ENCODE measurements at regions not wholly inside any gene's neighbourhood (a gene's known extent, or its start where the extent isn't known, plus 50 kb on each side); places are given as distances from the start of the nearest gene placed in this dataset.

DNA sequence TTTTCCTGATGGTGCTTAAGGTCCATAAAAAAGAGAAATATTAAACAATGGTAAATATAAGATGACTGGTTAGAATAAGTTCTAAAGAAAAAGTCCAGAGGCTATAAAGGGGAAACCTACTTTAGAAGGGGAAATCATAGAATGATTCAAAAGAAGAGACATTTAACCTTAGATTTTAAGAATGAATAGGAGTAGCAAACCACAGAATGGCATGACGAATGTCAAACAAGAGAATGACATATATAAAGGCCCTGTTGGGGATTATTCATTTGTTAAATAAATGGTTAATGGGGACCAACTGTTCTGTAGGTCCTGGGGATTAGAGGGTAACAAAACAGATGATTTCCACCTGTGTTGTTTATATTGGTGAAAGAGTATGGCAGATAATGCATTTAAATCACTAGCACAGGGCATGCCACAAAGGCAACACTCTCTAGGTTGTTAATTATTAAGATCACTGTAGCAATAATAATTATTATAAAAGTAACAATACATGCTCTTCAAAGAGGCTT is 495.2 kb upstream of the GRIA1 start:
- no peak for DNase-seq (ENCODE audit: low read depth in 3 of 3)

DNA sequence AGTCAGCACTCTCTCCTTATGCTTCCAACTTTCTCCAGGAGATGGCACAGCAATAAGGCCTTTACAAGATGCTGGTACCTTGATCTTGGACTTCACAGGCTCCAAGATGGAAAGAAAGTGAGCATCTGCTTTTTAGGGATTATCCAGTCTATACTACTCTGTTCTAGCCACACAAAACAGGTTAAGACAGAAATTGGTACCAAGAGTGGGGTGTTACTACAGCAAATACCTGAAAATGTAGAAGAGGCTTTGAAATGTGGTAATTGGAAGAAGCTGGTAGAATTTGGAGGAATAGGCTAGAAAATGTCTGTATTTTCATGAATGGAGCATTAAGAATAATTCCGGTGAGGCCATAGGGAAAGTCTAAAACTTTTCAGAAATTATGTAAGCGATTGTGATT is 484.8 kb upstream of the GRIA1 start:
- no peak for DNase-seq (ENCODE audit: low read depth in 3 of 3)

DNA sequence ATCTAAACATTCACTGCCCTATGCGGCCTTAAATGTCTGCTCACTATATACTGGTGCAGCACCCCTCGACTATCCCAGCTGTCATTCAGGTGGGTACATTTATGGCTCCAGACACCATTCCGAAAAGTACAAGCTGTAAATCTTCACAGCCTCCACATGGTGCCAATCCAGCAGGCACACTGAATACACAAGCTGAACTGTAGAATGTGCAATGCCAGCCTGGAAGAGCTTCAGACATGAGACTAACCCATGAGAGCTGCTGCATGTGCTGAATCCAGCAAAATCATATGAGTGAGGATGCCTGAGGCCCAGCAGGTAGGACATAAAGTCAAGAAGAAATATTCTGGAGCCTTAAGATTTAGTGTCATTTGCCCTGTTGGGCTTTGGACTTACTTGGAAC is 483.8 kb upstream of the GRIA1 start:
- no peak for DNase-seq (ENCODE audit: low read depth in 3 of 3)

DNA sequence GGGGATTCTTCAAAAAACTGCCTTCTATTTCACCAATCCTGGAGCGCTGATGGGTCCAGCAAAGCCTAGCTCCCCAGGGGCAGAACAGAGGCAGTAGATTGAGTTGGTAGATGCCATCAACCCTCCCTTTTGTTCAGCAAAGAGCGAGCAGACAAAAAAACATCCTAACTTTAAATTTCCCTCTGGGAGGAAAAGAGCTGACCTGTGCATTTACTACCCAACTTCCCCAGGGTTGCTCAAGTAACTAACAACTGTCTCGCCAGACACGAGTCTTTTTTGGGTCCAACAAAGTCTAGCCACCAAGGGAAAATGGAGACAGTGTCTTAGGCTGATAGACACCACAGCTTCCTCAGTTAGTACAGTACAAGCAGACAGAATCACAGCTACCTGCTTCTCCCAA is 476.3 kb upstream of the GRIA1 start:
- no peak for DNase-seq (ENCODE audit: low read depth in 3 of 3)

DNA sequence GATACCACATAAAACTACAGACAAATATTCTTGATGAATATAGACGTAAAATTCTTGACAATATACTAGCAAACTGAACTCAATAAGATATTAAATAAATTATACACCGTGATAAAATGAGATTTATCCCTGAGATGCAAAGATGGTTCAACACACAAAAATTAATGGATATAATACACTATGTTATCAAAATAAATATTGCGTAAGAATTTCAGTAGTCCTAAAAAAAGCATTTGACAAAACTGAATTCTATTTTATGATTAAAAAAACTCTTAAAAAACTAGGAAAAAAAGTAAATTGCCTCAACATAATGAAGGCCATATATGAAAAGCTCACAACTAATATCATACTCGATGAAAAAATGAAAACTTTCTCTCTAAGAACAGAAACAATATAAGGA is 472.3 kb upstream of the GRIA1 start:
- DNase-seq (ENCODE audit: low read depth in 3 of 3) = no peak

DNA sequence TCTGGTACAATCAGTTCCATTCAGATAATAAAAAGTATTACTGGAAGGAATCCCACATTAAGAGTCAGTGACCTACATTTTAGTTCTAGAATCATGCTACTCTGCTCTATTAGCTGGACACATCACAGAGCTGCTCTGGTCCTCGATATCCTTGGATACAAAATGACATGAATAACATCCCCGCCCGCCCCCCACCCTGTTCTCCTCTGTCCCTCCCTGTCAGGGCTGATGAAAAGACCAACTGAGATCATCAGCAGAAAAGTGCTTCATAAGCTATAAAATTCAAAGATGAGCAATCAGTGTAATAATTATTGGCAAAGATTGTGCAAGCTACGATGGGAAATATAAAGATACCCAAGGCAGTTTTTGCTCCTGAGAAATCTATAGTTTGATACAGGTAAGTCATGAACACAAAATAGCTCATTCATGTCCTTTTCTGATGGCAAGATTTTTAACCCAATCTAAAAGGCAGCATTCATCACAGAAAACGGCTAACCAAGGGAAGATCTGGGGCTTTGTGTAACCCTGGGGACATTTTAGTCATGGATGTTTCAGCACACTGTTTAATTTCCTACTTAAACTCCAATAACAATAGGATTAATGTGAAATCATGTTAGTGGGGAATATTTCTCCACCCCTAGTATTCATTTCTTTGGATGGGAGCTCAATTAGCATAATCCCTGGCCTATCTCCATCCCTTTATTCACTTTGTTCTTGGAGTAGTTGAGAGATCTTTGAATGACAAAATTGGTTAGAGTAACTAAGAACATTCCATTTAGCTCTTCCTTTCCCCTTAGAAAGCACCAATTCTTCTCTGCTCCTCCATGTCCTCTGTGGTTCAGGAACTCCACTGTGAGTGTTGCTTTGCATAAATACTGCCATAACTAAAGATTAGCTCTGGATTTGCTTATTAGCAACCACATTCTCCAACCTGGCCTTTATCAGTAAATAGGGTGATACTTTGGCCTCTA is 459.4 kb upstream of the GRIA1 start:
- no peak for DNase-seq (ENCODE audit: low read depth in 3 of 3)

DNA sequence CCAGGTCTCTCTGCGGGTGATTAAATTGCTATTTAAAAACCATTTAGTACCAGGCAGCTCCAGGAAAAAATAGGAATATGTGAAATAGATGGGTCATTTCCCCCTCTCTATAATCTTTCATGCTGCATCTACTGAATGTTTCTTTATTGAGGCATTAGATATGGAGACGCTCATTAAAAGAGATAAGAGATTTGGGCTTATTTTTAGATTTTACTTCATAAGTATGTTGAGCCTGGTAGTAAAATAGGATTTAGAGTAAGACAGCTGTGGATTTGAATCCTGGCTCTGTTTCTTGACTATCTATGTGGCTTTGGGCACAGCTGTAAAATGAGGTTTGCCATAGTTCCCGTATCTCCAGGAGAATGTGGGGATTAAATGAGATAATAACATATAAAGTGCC is 451.0 kb upstream of the GRIA1 start:
- no peak for DNase-seq (ENCODE audit: low read depth in 3 of 3)

DNA sequence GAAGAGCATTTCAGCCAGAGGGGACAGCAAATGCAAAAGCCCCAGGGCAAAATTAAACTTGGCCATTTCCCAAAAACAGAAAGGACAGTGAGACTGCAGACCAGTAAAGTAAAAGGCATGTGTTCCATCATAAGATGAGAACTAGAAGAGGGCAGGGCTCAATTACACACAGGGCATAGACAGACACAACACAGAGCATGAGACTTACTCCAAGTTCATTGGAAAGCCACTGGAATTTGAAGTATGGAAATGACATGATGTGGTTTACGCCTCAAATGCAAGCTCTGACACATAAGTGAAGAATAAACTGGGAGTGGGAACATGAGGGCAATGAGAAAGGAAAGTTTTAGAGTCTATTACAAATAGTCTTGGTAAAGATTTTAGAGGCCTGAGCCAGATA is 446.6 kb upstream of the GRIA1 start:
- no peak for DNase-seq (ENCODE audit: low read depth in 3 of 3)

DNA sequence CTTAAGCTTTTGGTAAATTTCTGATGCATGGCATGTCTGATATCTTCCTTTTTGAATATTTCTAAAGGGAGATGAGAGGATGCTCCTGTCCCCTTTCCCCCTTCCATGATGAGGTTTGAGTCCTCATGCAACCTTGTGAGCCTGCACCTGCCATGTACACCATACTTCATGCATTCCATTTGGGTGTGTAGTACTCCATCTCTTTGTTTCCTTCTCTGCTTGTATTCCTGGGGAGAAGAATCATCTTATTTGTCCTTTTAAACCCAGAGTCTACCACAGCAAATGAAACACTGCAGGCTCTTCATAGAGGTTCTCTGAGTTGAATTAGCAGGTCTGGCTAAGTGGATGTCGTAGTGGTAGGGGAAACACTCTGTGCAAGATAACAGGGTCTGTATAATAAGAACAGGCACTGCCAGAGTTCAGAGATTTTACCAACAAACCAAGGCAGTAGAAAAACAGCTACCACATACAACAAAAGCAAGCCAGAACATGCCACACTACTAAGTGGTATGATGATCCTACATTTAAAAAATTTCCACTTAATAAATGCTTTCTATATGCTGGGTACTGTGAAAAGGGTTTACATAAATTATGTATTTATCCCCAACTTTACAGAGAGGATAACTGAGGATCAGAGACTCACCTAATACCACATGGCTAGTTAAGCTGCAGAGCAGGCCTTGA is 439.8 kb upstream of the GRIA1 start:
- DNase-seq (ENCODE audit: low read depth in 3 of 3) = no peak

DNA sequence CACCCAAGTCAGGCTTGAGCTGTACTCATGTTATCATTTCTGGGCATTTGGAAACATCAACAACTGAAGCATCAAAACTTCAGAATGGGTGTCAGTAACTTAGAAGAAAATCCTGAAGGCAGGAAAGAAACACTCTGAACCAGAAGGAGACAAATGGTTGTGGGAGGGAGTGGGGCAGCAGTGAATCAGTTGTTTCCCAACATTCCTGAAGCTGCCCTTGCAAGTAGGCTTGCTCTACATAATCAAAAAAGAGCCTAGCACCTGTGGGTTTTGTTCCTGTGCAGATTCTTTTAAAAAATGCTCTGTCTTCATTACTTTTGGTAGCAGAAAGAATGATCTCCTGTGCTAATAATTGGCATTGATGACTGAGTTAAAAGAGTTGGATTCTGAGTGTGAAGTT is 424.2 kb upstream of the GRIA1 start:
- DNase-seq (ENCODE audit: low read depth in 3 of 3) = no peak

DNA sequence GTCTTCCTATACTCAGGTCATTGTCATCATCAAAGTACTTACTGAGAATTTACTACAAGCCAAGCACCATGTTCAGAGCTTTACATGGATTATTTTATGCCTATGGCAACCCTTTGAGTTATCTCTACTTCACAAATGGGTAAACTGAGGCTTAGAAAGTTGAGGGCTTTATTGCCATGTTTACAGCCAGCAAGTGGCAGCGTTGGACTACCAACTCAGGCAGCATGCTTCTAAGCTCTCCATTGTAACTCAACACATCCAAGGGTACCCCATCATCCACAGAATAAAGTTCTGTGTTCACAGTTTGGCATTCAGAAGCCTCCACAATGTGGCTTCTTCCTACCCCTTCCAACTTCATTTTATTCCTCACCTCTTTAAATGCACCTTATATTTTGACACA is 422.6 kb upstream of the GRIA1 start:
- no peak for DNase-seq (ENCODE audit: low read depth in 3 of 3)

DNA sequence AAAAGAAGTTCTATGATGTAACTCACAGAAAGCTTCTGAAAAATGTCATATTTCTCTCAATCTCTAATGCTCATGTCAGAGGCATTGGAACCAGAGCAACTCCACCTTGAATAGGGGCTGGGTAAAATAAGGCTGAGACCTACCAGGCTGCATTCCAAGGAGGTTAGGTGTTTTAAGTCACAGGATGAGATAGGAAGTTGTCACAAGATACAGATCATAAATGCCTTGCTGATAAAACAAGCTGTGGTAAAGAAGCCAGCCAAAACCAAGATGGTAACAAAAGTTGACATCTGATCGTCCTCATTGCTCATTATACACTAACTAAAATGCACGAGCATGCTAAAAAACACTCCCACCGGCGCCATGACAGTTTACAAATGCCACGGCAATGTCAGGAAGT is 411.1 kb upstream of the GRIA1 start:
- DNase-seq (ENCODE audit: low read depth in 3 of 3) = no peak

DNA sequence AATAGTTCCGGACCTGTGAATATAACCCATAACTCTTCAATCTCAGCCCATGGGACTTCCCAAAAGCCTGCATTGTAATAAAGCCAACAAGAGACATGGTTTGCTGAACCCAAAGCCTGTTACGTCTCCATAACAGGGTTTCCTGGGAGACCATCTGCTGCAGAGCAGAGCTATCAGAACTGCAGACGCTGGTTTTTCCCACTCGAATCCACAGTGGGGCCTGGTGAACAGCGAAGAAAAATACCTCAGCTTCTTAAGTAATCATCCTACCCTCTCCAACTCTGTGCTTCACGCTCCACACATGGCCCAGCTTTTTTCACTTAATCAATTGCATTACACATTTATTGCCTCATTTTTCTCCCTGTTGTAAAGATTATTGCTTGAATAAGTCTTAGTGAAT is 409.5 kb upstream of the GRIA1 start:
- DNase-seq (ENCODE audit: low read depth in 3 of 3) = no peak

DNA sequence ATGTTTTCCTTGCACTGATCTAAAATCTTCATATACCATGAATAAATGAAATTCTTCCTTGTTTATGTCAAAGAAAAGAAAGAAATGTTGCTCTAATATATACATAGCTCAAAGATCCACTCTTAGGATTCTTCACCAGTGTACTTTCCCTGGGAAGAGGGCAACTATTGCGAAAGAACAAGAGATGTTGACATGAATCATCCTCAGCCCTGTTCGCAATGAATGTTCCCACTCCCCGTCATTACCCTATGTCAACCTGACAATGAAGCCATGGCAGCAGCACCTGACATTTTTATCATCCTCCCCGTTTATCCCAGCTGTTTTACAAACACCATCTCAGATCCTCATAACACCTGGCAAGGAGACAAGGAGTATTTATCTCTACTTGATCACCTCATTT is 409.1 kb upstream of the GRIA1 start:
- no peak for DNase-seq (ENCODE audit: low read depth in 3 of 3)

DNA sequence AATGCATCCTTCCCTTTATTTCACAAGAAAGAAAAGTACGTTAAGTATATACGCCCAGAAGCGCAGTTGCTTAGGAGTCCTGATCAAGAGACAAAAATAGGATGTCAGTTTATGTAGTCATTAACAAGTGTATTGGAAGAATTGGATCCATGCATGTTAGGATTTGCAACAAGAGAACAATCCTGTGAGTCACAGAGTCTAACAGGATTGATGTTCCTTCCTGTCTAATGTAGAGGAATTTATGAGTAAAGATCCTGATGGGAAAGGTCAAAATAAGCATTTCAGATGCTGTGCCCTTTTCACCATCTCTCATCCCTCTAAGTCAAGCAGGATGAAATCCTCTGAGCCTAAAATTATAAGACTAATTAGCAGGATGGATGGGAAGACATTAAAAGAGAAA is 406.0 kb upstream of the GRIA1 start:
- no peak for DNase-seq (ENCODE audit: low read depth in 3 of 3)

DNA sequence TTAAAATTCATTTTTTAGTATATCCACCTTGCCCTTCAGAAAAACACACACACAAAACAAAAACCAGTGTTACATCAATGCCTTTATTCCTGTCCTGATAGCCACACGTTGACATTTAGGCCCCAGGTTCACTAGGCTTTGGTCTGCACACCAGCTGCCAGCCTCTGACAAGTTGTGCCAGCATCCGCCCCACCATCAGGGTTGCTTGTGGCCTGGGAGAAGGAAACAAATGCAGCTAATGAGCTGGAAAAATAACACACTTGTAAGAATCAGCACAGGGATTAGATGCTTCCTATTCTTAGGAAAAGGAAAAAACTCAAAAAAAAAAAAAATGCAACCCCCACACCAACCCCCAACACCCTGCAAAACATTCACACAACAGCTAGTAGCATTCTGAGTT is 404.0 kb upstream of the GRIA1 start:
- no peak for DNase-seq (ENCODE audit: low read depth in 3 of 3)

DNA sequence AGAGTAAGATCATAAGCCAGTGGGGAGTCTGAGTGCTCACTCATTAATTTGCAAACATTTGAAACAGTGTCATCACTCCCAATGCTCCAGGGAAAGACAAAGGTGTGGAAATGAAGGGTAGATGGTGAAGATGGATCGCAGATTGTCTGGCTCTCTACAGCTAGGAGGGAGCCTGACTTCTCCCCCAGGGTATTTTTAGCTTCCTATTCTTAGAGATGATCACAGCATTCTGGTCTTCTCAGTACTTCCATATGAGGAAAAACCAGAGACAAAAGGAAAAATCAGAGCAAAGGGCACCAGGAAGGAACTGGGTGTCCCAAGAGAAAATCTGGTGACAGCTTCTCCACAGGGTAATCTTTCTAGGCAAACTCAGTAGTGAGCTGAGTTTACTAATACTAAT is 401.9 kb upstream of the GRIA1 start:
- no peak for DNase-seq (ENCODE audit: low read depth in 3 of 3)

DNA sequence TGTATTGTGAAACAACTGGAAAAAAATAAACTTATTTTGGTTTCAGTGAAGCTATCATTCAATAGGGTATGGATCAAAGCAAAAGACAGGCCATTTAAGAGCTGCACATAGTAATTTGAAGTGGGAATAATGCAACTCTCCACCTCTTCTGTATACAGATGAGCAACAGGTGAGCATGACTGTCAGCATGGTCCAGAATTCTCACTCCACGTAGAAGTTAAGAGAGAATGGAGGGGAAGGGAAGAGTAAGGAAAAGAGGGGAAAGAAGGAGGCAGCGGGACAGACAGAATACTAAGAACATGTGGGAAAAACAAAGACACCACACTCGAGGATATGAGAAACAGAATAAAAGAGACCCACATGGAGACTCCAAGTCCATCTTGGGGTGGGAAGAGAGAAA is 396.1 kb upstream of the GRIA1 start:
- DNase-seq (ENCODE audit: low read depth in 3 of 3) = no peak

DNA sequence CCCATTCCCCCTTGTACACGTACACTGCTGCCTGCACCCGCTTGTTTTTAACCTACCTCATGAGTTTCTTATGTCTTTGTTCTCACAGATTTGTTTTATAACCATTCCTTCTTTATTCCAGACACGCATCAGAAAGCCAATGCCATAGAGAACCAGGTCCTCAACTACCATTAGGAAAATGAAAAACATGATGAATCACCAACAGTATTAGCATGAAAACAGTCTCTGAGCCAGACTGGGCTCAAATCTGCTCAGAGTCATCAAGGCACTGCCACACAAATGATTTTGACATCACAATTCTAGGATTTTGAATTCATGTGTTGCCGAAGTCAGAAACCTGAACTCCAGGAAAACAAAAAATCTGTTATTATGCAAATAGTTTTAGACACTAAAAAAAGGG is 394.1 kb upstream of the GRIA1 start:
- no peak for DNase-seq (ENCODE audit: low read depth in 3 of 3)

DNA sequence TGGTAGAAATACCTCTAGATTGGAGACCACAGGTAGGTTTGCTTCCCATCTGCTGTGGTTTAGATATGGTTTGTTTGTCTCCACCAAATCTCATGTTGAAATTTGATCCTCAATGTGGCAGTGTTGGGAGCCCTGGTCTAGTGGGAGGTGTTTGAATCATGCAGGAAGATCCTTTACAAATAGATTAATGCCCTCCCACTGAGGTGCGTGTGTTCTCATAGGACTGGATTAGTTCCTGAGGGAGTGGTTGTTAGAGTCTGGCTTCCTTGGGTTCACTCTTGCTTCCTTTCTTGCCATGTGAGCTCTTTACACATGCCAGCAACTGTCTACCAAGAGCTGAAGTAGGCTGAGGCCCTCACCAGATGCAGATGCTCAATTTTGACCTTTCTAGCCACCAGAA is 391.1 kb upstream of the GRIA1 start:
- no peak for DNase-seq (ENCODE audit: low read depth in 3 of 3)

DNA sequence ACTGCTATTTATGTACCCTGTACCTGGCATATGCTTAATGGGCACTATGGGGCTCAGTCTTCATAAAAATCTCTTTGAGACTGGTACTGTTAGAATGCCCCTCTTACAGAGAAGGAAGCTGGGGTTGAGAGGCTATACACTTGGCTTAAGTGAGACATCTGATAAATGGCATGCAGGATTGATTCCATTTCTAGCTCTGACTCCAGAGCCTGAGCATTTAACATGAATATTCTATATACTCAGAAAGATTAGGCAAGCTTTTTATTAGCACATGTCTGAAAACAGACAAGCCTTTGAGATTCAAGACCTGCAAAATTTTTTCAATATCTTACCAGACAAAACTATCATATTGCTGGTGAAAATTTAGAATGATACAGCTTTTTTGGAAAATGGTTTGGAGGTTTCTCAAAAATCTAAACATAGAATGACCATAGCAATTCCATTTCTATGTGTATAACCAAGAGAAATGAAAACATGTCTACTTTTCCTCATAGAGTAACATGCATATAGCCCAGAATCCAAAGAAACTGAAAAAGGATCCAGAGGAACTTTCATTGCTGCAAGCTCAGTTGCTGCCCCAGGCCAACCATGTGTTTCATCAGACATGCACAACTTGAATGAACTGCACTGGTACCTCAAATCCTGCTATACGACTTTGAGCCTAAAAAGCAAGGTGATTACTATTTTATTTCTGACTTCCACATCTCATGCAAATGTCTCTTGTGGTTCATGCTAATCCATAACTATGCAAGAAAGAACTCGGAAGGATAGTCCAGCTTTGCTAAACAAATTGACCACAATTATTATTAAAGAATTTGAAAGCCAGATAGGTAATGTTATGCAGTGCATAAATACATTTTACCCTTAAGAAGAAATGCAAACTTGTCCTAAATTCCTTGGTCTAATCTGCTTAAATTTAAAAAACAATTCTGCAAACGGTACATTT is 389.0 kb upstream of the GRIA1 start:
- DNase-seq (ENCODE audit: low read depth in 3 of 3) = no peak

DNA sequence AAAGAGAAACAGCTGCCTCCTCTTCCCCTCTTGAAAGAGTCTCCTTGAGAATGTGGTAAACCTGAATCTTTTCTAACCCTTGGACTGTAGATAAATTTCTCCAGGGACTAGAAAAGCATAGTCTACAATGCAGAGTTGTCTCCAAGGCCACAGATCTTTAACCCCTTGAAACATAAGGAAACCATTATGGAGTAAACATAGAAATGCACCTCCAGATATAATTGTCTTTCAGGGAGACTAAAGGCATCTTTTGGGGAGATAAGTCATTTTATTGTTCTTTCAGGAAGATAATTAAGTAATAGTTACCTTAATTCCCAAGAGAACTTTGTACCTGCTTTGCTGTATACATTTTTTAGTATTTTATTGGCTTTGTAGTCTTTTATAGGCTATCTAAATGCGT is 373.6 kb upstream of the GRIA1 start:
- no peak for DNase-seq (ENCODE audit: low read depth in 3 of 3)
